ENCODE measurements at regions not wholly inside any gene's neighbourhood (a gene's known extent, or its start where the extent isn't known, plus 50 kb on each side); places are given as distances from the start of the nearest gene placed in this dataset.
"Not testable (repeated sequence)": the region's sequence is repeated elsewhere in the genome, so short reads cannot be mapped to it uniquely, and the experiment has no call there.

GRCh38 chr7:45410893-45411292 is 163.3 kb upstream of the ADCY1 start:
- DNase-seq = no peak

DNA sequence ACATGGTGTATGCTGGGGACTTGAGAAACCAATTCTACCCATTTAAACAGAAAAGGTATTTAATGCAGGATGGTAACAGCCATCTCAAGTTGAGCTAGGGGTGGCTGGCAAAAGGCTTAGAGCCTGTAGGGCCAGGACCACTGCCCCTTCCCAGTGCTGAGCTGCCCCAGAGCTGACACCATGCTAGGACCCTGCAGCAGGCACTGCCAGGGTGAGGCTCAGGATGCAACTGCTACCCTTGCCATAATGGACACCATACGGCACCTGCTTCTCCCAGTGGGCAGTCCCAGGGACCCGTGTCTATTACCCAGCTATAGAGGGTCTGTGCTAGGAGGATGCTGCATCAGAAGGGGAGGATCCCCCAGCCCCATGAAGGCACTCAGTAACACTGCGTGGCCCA is 160.7 kb upstream of the ADCY1 start:
- DNase-seq = no peak

DNA sequence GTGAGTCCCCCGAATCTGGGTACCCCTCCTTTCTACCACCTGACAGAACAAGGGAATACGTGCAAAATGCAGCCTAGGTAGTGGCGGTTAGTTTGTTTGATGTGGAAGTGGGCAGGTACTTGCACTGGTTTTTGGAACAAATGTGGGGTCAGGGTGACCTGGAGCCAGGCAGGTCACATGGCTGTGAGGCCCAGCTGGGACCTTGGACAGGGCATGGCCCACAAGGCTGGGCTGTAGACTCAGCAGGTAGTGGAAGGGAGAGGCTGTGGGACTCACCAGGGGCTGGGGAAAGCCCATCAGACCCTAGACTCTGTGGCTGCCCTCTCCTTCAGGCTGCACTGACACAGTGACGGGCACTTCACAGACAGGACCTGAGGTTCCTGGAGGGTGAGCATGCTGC is 159.9 kb upstream of the ADCY1 start:
- DNase-seq = no peak

GRCh38 chr7:45415265-45415664 is 158.9 kb upstream of the ADCY1 start:
- DNase-seq = no peak

GRCh38 chr7:45416846-45417245 is 157.3 kb upstream of the ADCY1 start:
- DNase-seq = no peak

DNA sequence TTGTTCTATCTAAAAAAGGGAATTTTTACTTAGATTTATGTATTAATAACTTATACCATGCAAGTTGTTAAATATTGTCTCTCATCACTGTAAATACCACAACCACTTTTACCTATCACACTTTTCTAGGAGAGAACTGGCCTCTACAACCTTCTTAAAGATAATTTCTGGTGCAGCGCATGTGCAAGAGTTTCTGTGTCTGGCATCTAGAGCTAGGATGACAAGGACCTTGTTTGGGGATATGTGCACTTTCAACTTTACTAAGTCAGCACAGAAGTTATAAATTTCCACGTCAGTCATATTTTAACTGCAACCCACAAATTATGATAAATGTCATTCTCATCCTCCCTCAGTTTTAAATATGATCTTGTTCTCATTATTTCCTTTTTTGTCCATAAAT is 156.9 kb upstream of the ADCY1 start:
- DNase-seq = no peak

DNA sequence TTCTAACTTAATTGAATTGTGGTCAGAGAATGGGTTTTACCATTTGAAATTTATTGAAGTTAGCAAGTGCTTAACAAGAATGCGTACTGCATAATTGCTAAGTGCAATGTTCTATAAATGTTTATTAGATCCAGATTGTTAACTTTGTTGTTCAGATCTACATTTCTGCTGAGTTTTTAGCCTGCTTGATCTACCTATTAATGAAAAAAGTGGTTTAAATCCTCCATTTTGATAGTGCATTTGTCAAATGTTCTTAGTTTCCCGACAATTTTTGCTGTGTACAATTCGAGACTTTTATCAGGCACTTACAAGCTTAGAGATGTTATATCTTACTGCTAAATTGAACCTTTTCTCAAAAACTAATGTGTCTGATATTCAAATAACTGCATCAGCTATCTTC is 156.4 kb upstream of the ADCY1 start:
- DNase-seq = no peak

DNA sequence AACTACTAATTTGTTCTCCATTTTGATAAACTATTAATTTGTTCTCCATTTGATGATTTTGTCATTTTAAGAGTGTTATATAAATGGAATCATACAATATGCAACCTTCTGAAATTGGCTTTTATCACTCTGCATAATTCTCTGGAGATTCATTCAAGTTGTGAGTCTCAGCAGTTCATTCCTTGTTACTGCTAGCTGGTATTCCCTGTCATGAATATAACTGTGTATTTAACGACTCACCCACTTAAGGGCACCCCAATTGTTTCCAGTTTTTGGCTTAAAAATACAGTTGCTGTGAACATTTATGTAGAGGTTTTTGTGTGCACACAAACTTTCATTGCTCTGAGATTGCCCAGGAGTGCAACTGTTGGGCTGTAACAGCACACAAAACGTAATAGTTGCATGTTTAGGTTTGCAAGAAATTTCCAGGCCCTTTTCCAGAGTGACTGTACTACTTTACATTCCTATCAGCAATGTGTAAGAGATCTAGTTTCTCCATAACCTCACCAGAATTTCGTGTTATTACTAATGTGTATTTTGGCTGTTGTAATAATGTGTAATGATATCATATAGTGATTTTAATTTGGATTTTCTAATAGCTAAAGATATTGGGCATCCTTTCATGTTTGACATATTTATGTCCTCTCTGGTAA is 153.2 kb upstream of the ADCY1 start:
- DNase-seq = no peak

GRCh38 chr7:45421806-45422205 is 152.4 kb upstream of the ADCY1 start:
- DNase-seq = no peak

- no peak for DNase-seq
These were observed 143.8 kb upstream of the ADCY1 start for GRCh38 chr7:45430397-45430796.

DNA sequence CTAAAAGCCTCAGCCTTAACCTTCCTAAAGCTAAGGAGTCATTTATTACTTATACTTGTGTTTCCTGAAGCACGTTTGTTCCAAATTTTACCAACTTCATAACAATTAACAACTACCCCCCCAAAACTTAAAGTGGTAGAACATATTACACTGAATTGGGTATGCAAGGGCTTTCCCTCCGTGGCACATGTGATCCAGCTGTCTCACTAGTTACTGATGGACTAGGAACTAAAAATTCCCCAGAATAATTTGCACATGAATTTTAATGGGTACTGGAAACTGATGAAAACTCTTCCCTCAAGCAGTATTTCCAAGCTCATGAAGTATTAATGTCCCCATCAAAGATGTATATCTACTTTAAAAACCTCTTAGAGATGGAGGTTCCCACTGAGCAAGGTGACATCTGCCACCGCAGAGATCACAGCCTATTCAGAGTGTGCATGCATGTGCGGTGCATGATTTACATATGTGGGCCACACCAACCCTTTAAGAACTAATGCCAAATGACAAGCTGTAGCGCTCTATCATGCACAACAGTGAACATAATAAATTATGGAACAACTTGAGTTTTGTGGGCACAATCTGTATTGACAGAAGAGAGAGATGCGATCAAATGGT is 139.9 kb upstream of the ADCY1 start:
- DNase-seq = no peak

DNA sequence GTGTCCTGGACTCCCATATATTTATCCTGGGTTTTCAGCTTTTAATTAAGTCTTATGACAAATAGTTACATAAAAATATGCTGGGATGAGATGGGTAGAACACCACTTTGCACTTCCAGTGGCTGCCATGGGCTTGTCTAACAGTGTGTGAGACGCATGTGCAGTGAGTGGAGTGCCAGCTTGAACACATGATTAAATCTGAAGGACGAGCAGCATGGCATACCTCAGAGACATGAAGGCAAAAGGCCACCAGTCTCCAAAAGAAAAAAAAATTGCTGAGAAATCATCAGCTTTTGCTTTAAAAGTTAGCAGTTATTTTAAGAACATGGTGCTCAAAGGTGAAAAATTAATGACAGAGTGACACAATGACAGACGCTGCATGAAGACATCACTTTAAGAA is 139.0 kb upstream of the ADCY1 start:
- DNase-seq = no peak

DNA sequence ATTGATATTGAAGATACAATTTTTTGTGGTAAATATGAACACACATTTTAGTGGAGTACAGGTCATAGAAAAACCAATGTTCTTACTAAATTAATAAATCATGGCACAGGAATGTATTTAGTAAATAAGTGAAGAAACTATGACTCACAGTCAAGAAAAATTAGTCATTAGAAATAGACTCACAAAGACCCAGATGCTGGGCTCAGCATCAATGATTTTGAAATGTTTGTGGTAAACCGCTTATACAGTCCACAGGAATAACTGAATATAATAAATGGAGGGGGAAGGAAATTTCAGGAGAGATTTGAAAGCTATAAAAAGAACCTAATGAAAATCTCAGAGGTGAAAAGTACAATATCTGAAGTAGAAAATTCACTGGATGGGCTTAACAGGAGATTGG is 138.3 kb upstream of the ADCY1 start:
- DNase-seq = no peak

- DNase-seq = not testable (repeated sequence)
These were observed 133.4 kb upstream of the ADCY1 start for GRCh38 chr7:45440776-45441175.

DNA sequence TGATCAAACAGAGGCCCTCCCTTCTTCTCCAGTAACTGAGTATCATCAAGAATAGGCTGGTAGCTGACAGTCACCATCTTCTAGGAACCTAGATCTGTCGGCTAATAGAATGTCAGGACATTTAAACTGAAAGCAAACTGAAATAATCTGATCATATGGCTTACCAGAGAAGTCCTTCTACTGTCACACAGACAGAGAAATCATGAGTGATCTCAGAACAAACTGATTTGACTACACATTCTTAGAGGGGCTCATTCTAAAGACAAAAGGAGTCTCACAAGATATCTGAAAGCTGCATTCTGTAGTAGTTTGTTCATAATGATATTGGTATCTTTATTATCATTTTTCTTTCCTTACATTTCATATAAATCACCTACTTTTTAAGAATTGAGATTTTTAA is 130.9 kb upstream of the ADCY1 start:
- no peak for DNase-seq

DNA sequence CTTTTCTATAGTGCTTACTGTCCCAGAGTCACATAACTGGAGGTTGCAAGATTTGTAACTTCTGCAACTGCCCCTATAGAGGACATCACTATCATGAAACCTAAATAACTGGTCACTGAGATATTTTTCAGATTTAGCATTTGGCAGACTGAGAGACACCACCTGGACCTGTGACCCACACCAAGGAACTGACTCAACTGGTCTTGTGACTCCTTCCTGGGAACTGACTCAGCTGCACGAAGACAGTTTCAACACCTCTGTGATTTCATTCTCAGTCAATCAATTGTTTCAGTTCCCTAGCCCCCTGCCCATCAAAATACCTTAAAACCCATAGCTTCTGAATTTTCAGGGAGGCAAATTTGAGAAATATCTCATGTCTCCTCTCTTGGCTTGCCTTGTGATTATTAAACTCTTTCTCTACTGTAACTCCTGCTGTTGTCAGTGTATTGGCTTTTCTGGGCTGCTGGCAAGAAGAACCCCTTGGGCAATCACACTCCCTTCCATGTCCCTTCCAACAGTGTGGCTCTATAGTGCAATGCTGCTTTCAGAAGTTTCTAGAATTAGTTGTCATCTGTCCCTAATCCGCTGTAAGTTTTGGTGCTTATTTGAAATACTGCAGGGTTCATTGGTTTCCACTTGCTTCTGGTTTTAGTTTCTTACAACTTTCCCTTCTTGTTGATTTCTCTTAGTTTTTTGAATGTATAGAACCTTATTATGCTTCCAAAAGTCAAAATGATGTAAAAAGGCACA is 127.8 kb upstream of the ADCY1 start:
- DNase-seq = peak; percentile 39

GRCh38 chr7:45447296-45447695 is 126.9 kb upstream of the ADCY1 start:
- no peak for DNase-seq

DNA sequence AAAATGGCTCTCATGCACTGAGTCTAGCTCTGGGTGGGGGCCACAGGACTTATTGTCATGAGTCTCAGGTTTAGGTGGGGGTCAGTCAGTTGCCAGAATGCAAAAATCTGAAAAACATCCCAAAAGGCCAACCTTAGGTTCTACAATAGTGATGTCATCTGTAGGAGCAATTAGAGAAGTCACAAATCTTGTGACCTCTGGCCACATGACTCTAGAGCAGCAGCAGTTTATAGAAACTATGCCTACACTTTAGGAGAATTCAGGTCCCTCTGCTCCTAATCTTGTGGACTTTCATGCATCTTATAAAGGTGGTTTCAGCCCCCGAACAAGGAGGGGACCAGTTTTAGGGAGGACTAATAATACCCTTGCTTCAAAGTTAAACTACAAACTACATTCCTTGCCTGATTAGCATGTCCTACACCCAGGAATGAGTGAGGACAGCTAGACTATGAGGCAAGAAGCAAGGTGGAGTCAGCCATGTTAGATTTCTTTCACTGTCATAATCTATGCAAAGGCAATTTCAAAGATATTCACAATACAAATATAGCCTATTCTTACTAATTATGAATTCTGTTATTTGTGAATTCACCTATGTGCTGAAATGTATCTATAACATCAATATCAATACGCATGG is 123.5 kb upstream of the ADCY1 start:
- no peak for DNase-seq

- DNase-seq = no peak
These were observed 122.7 kb upstream of the ADCY1 start for GRCh38 chr7:45451342-45452035.

- DNase-seq = no peak
These were observed 119.4 kb upstream of the ADCY1 start for GRCh38 chr7:45454771-45455170.

GRCh38 chr7:45455662-45456061 is 118.5 kb upstream of the ADCY1 start:
- no peak for DNase-seq

- no peak for DNase-seq
These were observed 118.1 kb upstream of the ADCY1 start for GRCh38 chr7:45456105-45456504.
